ENCODE measurements at regions not wholly inside any gene's neighbourhood (a gene's known extent, or its start where the extent isn't known, plus 50 kb on each side); places are given as distances from the start of the nearest gene placed in this dataset.

DNA sequence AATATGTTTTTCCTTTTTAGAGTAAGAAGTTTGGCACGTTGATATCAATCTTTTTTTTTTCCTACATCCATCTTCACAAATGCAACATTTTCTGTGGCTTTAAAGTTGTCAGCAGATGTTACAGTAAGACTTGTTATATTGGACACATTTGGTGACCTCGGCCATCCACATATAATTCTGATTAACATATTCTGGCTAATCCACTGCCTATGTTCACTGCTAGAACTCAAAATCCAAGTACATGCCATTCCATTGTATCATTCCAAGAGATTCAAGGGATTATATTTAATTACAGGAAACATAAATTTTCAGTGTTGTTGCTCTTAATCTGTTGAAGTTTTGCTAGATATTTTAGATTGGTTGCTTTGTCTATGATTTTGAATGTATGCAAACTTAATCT, 367.6 kb downstream of the TENT5A start:
- Histone ChIP-seq H3K9me3 (no peaks in the 10 kb centered on the region), H3K4me3 (no peak overlapping the region), H3K4me1 (no peaks in the 10 kb centered on the region), H3K36me3 (ENCODE audit: insufficient read depth in 1 of 2, low read depth in 1 of 2) (no peaks in the 10 kb centered on the region), H3K27me3 (ENCODE audit: insufficient read depth in 3 of 3, low read length in 2 of 3) (no peaks in the 10 kb centered on the region), H3K27ac (no peak overlapping the region)
- intact Hi-C loops (cut with DNase I), result no loop called here
- ATAC-seq (no peak), DNase-seq (no peak)
- WGBS, 3 donors, result 52 to 56% (median 53%) methylated on average over 2 of the region's 2 CpGs
- TF ChIP-seq, protein P1, sequence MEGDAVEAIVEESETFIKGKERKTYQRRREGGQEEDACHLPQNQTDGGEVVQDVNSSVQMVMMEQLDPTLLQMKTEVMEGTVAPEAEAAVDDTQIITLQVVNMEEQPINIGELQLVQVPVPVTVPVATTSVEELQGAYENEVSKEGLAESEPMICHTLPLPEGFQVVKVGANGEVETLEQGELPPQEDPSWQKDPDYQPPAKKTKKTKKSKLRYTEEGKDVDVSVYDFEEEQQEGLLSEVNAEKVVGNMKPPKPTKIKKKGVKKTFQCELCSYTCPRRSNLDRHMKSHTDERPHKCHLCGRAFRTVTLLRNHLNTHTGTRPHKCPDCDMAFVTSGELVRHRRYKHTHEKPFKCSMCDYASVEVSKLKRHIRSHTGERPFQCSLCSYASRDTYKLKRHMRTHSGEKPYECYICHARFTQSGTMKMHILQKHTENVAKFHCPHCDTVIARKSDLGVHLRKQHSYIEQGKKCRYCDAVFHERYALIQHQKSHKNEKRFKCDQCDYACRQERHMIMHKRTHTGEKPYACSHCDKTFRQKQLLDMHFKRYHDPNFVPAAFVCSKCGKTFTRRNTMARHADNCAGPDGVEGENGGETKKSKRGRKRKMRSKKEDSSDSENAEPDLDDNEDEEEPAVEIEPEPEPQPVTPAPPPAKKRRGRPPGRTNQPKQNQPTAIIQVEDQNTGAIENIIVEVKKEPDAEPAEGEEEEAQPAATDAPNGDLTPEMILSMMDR (IDR thresholded peaks at IDR 0.05), result no peak

DNA sequence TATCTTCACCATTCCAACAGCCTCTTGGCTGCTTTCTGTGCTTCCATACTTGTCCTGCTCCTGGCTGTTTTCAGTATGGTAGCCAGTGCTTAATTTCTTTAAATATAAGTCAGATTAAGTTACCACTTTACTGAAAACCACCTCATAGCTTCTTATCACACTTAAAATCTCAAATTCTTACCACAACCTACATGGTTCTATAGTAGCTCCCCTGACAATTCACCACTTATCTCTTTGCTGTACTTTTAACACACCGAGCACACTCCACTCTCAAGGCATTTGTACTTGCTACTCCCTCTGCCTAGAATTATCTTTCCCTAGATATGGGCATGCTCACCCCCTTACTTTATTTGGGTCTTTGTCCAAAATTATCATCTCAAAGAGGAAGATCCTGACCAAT, 369.0 kb downstream of the TENT5A start:
- Histone ChIP-seq H3K4me3 (no peak overlapping the region), H3K36me3 (ENCODE audit: insufficient read depth in 1 of 2, low read depth in 1 of 2) (no peaks in the 10 kb centered on the region), H3K27me3 (ENCODE audit: insufficient read depth in 3 of 3, low read length in 2 of 3) (no peaks in the 10 kb centered on the region), H3K27ac (no peak overlapping the region), H3K4me1 (no peaks in the 10 kb centered on the region), H3K9me3 (no peaks in the 10 kb centered on the region)
- no peak for ATAC-seq
- TF ChIP-seq, protein P1 (IDR thresholded peaks at IDR 0.05), result no peak
- intact Hi-C loops (cut with DNase I), result no loop called here
- DNase-seq, result no peak
- 70 to 82% (median 80%) methylated on average over 1 of the region's 1 CpG for WGBS, 3 donors

DNA sequence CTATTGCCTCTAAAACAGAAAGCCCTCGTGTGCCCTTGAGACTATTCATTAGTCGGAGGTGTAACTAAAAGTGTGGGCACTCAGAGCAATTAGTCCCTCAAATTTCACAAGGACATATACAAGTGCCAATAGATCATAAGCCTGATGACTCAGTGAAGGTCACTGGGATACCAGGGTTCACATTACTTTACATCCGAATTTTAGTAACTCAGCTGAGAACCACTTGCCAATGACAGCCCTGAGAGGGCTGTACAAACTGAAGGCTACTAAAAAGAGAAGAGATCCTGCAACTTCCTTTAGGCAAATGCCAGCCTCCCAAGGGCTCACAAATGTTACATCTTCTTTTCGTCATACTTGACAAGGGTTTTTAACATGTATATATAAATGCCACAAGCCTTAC, 369.6 kb downstream of the TENT5A start:
- Histone ChIP-seq H3K9me3 (no peaks in the 10 kb centered on the region), H3K4me3 (no peak overlapping the region), H3K36me3 (ENCODE audit: insufficient read depth in 1 of 2, low read depth in 1 of 2) (no peaks in the 10 kb centered on the region), H3K27ac (no peak overlapping the region), H3K27me3 (ENCODE audit: insufficient read depth in 3 of 3, low read length in 2 of 3) (no peaks in the 10 kb centered on the region), H3K4me1 (no peaks in the 10 kb centered on the region)
- ATAC-seq (no peak), DNase-seq (no peak)
- 56 to 76% (median 64%) methylated on average over 4 of the region's 4 CpGs for WGBS, 3 donors
- TF ChIP-seq, protein P1 (IDR thresholded peaks at IDR 0.05), result no peak
- intact Hi-C loops (cut with DNase I), result no loop called here

DNA sequence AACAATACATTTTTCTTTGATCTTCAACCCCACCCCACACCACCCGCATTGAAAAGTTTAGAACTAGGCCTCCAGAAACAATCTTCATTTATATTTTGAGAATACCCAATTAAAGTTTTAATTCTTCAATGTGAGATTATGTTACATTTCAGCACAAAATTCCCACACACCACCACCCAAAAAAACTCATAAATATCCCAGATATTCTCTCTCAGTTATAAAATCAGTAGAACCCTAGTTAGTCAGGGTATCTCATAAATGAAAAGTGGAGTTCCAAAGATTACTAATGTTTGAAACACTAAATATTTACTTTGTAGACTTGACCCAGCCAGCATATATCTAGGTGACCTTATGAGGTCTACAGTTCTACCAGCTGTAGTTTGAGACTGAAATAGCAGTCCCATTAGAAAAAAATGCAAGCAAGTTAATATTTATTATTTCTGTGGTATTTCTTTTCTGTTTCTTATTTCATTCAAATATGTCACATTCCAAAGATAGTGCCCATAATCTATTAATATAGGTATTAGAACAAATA, 371.0 kb downstream of the TENT5A start:
- Histone ChIP-seq H3K36me3 (ENCODE audit: insufficient read depth in 1 of 2, low read depth in 1 of 2) (no peaks in the 10 kb centered on the region), H3K27ac (no peak overlapping the region), H3K9me3 (no peaks in the 10 kb centered on the region), H3K4me1 (no peaks in the 10 kb centered on the region), H3K4me3 (no peak overlapping the region), H3K27me3 (ENCODE audit: insufficient read depth in 3 of 3, low read length in 2 of 3) (no peaks in the 10 kb centered on the region)
- 93 to 97% (median 96%) methylated on average over 1 of the region's 1 CpG for WGBS, 3 donors
- ATAC-seq (no peak), DNase-seq (no peak)
- TF ChIP-seq, protein P1 (IDR thresholded peaks at IDR 0.05), result no peak
- intact Hi-C loops (cut with DNase I), result no loop called here

DNA sequence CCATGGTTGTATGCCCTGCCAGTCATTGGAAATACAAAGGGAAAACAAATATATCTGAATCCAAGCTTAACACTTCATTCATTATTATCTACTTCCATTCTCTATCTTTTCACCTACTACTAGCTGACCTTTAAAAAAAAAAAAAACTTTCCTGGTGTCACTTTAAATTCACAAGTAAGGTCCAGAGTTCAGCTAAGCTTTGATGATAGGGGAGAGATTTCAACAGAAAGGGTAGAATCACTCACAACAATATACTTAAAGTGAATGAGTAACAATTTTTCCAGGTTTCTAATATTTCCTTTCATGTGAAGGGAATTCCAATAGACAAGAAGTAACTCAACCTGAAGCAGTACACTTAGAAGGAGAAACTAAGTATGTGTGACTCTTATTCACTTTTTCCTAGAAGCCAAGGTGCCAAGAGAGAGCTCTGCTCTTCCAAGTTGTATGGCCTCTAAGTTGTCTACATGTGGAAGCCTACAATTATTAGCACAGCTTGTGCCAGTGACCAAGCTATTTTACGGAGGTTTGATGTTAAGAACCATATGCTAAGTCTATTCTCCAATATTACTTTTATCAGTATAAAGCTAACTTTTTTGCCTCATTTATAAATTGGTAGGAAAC, 371.7 kb downstream of the TENT5A start:
- no peaks in the 10 kb centered on the region for H3K4me1 ChIP-seq
- TF ChIP-seq, protein P1 (IDR thresholded peaks at IDR 0.05), result no peak
- DNase-seq, result no peak
- 86 to 94% (median 88%) methylated on average over 1 of the region's 1 CpG for WGBS, 3 donors
- no peak overlapping the region for H3K4me3 ChIP-seq
- no peak for ATAC-seq
- H3K36me3 ChIP-seq (ENCODE audit: insufficient read depth in 1 of 2, low read depth in 1 of 2), result no peaks in the 10 kb centered on the region
- H3K9me3 ChIP-seq, result no peaks in the 10 kb centered on the region
- H3K27me3 ChIP-seq (ENCODE audit: insufficient read depth in 3 of 3, low read length in 2 of 3), result no peaks in the 10 kb centered on the region
- no peak overlapping the region for H3K27ac ChIP-seq
- intact Hi-C loops (cut with DNase I), result no loop called here

Data from psoas muscle (tissue), 7 donors.